GM06990 (cell line): ENCODE measurements at regions not wholly inside any gene's neighbourhood (a gene's known extent, or its start where the extent isn't known, plus 50 kb on each side); places are given as distances from the start of the nearest gene placed in this dataset.

Experiments
- DNase-seq: peaks from one replicate; pipeline ENCODE4 v3.0.0-alpha.2; 2011; ENCODE audit not compliant: insufficient read length; ENCODE audit errors: extremely low read depth
- H3K27me3 ChIP-seq: replicated peaks from 2 replicates; pipeline ENCODE4 v1.6.0; 2011; ENCODE audit warnings: low read length; ENCODE audit not compliant: control insufficient read depth, insufficient read depth
- H3K36me3 ChIP-seq: 2 replicates; pipeline ENCODE4 v1.5.1; 2011; ENCODE audit warnings: low read length; ENCODE audit not compliant: control insufficient read depth, insufficient read depth
- H3K4me3 ChIP-seq: replicated peaks from 2 replicates; pipeline ENCODE4 v1.5.1; 2011; ENCODE audit warnings: low read depth, mild to moderate bottlenecking, control low read depth, low read length
- TF ChIP-seq, protein P1 (sequence below): IDR thresholded peaks from 2 replicates; pipeline ENCODE4 v1.5.1; 2011; ENCODE audit warnings: low read length, control low read depth, mild to moderate bottlenecking, inconsistent platforms; ENCODE audit not compliant: insufficient read depth, poor library complexity, severe bottlenecking

GRCh38 chr6:51015394-51015793 is 196.7 kb downstream of the TFAP2B start:
- no peak for DNase-seq
- Histone ChIP-seq H3K36me3 (no peaks in the 10 kb centered on the region), H3K4me3 (no peak overlapping the region), H3K27me3 (no peaks in the 10 kb centered on the region)
- TF ChIP-seq, protein P1, sequence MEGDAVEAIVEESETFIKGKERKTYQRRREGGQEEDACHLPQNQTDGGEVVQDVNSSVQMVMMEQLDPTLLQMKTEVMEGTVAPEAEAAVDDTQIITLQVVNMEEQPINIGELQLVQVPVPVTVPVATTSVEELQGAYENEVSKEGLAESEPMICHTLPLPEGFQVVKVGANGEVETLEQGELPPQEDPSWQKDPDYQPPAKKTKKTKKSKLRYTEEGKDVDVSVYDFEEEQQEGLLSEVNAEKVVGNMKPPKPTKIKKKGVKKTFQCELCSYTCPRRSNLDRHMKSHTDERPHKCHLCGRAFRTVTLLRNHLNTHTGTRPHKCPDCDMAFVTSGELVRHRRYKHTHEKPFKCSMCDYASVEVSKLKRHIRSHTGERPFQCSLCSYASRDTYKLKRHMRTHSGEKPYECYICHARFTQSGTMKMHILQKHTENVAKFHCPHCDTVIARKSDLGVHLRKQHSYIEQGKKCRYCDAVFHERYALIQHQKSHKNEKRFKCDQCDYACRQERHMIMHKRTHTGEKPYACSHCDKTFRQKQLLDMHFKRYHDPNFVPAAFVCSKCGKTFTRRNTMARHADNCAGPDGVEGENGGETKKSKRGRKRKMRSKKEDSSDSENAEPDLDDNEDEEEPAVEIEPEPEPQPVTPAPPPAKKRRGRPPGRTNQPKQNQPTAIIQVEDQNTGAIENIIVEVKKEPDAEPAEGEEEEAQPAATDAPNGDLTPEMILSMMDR, result no peak

- TF ChIP-seq, protein P1, result no peak
- H3K4me3 ChIP-seq, result no peak overlapping the region
These were observed 197.8 kb downstream of the TFAP2B start for GRCh38 chr6:51016489-51016888.

DNA sequence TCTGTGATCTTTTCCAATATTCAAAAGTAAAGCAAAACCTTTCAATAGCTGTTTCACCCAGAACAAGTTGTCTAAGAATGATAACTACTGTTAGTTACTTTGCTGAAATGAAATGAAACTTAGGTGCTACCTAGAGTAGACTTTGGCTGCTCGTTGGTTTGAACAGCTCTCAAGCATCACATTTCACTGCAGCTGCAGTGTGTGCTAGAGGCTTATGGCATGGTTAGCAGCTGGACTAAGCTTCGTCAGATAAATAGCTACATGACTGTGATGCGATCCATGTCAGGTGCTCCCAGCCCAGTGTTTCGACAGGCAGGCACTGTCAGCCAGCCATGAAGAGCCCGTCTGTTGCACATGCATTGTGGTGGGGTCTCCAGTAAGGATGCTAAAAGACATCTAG is 201.1 kb downstream of the TFAP2B start:
- H3K4me3 ChIP-seq, result no peak overlapping the region
- TF ChIP-seq, protein P1, result no peak
- DNase-seq, result no peak

More at GRCh38 chr6:51016489-51016888, 197.8 kb downstream of the TFAP2B start:
- H3K27me3 ChIP-seq, result no peaks in the 10 kb centered on the region
- H3K36me3 ChIP-seq, result no peaks in the 10 kb centered on the region
- DNase-seq, result no peak

GRCh38 chr6:51021171-51021570 is 202.5 kb downstream of the TFAP2B start:
- TF ChIP-seq, protein P1, result no peak

More for the DNA sequence above, 201.1 kb downstream of the TFAP2B start:
- Histone ChIP-seq H3K27me3 (no peaks in the 10 kb centered on the region), H3K36me3 (no peaks in the 10 kb centered on the region)

GRCh38 chr6:51024126-51024525 is 205.5 kb downstream of the TFAP2B start:
- TF ChIP-seq, protein P1, result no peak
- H3K27me3 ChIP-seq, result no peaks in the 10 kb centered on the region
- no peak for DNase-seq
- H3K36me3 ChIP-seq, result no peaks in the 10 kb centered on the region
- no peak overlapping the region for H3K4me3 ChIP-seq

More at GRCh38 chr6:51021171-51021570, 202.5 kb downstream of the TFAP2B start:
- no peak for DNase-seq
- Histone ChIP-seq H3K36me3 (no peaks in the 10 kb centered on the region), H3K4me3 (no peak overlapping the region), H3K27me3 (no peaks in the 10 kb centered on the region)
